ENCODE measurements at regions not wholly inside any gene's neighbourhood (a gene's known extent, or its start where the extent isn't known, plus 50 kb on each side); places are given as distances from the start of the nearest gene placed in this dataset.
"Not testable (repeated sequence)": the region's sequence is repeated elsewhere in the genome, so short reads cannot be mapped to it uniquely, and the experiment has no call there.

DNA sequence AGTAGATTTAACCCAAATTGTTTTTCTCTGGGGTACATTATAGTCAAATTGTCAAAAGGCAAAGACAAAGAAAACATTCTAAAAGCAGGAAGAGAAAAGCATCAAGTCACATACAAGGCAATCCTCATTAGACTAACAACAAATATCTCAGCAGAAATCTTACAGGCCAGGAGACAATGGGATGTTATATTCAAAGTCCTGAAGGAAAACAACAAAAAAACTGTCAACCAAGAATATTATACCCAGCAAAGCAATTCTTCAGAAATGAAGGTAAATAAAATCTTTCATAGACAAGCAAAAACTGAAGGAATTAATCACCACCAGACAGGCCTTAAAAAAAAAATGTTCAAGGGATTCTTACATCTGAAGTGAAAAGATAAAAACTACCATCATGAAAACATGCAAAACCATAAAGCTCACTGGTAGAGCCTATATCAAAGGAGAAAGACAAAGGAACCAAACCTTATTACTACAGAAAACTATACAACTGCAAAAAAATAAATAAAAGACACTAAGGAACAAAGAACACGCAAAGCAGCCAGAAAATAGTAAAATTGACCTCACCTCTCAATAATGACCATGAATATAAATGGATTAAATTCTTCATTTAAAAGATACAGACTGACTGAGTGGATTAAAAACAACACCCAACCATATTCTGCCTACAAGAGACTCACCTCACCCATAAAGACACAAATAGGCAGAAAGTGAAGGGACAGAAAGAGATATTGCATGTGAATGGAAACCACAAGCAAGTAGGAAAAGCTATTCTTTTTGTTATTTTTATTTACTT is 113.8 kb upstream of the ZC3H11B start:
- DNase-seq: no peak

DNA sequence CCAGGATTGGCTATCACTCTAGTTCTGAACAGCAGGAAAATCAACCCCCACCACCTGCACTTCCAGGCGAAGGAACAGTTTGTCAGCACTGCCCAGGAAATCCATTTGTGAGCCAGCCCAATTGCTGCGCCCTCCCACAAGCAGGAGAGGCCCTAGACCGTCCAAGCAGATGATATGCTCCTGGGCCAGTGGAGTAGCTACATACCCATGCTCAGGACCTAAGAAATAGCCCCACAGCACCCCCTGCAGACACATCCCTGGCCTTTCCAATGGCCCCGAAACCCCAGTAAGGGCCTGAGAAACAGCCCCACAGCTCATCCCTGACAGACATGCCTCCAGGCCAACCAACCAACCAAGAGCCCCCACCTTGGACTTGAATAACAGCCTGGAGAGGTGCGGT is 111.5 kb upstream of the ZC3H11B start:
- DNase-seq: no peak

GRCh38 chr1:219717536-219717935 is 104.6 kb upstream of the ZC3H11B start:
- no peak for DNase-seq

- DNase-seq: no peak
These were observed 103.8 kb upstream of the ZC3H11B start for GRCh38 chr1:219716611-219717114.

DNA sequence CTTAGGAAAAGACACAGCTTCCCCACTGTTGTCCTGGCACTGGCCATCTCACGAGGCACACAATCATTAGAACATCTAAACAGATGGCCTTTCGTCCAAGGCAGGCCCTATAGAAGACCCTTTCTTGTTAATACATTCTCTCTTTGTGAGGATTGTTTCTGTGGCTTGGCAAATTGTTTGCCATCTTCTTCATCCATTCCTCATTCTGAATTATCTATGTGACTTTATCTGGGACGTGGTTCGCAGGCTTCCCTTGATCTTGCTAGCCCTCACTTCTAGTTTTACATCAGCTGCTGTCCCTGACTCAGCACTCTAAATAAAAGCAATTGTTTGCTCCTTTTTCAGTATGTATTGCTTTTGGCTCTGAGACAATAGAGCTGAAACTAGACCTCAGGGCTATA is 101.1 kb upstream of the ZC3H11B start:
- DNase-seq: no peak

DNA sequence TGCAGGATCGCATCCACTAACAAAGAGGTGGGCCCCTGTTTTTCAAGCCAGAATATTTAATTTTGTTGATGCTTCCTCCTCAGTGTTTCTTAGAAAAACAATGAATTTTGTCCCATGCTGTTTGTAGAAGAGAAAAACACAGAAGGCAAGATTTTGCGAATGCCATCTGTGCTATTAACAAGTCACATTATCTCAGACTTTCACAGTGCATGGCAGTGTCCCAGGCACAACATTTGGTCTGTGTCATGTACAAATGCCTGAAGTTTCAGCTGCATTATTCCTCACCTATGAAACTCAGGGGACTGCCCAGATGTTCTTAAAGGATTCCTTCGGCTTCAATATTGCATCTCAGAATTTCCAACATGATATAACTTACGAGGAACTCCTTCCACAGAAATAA is 99.6 kb upstream of the ZC3H11B start:
- DNase-seq: no peak

- no peak for DNase-seq
These were observed 97.8 kb upstream of the ZC3H11B start for GRCh38 chr1:219710529-219711194.

DNA sequence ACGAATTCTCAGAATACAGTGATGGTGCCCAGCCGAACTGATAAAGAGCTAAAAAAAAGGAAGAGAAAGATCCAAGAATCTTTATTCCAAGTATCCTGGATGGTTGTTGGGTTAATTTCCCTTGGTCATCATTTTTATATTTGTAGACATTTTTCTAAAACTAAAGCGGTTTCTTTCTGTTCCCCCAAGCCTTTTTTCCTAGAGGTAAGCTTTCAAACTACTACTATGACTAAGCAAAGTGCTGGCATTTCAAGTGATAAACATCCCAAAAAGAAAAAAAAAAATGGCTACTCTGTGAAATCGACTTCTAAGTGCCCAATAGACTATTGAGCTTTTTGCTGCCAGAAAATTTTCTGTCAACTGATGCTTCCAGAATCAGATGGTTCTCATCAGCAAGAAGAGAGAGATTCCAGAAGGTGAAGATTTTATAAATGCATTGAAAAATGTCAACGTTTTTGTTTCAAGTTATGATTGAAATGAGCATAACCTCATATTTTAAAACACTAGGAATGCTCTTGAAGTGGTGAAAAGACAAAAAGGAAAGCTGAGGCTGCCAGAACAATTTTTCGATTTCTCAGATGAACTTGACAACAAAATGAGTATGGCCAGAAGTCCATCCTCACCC is 96.1 kb upstream of the ZC3H11B start:
- DNase-seq: no peak

DNA sequence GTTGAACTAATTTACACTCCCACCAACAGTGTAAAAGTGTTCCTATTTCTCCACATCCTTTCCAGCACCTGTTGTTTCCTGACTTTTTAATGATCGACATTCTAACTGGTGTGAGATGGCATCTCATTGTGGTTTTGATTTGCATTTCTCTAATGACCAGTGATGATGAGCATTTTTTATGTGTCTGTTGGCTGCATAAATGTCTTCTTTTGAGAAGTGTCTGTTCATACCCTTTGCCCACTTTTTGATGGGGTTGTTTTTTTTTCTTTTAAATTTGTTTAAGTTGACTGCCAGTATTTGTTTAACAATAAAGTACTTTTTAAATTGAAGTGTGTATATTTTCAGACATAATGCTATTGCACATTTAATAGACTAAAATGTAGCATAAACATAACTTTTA is 95.0 kb upstream of the ZC3H11B start:
- not testable (repeated sequence) for DNase-seq

DNA sequence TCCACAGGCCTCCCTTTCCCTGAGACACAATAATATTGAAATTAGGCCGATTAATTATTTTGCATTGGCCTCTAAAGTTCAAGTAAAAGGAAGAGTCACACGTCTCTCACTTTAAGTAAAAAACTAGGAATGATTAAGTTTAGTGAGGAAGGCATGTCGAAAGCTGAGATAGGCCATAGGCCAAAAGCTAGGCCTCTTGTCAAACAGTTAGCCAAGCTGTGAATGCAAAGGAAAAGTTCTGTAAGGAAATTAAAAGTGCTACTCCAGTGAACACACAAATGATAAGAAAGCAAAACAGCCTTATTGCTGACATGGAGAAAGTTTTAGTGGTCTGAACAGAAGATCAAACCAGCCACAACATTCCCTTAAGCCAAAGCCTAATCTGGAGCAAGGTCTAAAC is 91.4 kb upstream of the ZC3H11B start:
- DNase-seq: not testable (repeated sequence)

GRCh38 chr1:219703368-219703639 is 90.4 kb upstream of the ZC3H11B start:
- DNase-seq: no peak

- no peak for DNase-seq
These were observed 88.6 kb upstream of the ZC3H11B start for GRCh38 chr1:219701476-219701875.

- DNase-seq: no peak
These were observed 87.0 kb upstream of the ZC3H11B start for GRCh38 chr1:219699870-219700269.

- DNase-seq: no peak
These were observed 84.8 kb upstream of the ZC3H11B start for GRCh38 chr1:219697682-219698081.

GRCh38 chr1:219692981-219693380 is 80.1 kb upstream of the ZC3H11B start:
- no peak for DNase-seq

GRCh38 chr1:219689774-219690173 is 76.9 kb upstream of the ZC3H11B start:
- no peak for DNase-seq

DNA sequence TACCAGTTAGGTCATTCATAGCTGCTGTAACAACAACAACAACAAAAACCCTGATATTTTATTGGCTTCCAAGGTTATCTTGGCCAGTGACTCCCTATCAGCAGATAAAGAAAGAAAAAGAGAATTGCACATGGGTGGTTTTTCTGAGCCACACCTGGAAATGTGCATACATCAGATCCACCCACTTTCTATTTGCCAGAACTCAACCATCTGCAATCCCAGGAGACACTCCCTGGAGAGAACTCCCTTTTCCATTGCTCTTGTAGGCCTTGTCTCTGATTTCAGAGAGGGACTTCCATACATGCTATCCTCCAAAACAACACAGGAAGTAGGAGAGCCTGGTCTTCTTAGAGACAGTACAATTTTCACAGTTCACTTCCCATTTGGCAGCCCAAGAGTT is 74.9 kb upstream of the ZC3H11B start:
- DNase-seq: no peak

DNA sequence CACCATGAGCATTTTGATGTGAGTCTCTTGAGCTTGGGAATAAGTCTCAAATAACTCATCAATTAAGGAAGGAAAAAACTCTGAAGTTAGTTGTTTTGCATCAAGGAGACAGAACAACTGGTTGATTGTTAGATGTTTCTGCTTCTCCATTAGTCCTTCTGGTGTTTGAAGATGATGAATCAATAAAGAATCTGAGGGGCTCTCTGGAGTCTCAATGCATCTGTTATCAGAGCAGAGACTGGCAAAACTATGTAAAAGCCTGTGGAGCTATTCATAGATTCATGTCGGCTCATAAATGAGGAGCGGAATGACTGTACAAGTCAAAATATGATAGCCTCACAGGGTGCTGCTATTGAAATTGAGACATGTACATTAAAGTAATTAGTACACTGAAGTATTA is 73.3 kb upstream of the ZC3H11B start:
- DNase-seq: no peak

GRCh38 chr1:219682788-219683187 is 69.9 kb upstream of the ZC3H11B start:
- DNase-seq: no peak

DNA sequence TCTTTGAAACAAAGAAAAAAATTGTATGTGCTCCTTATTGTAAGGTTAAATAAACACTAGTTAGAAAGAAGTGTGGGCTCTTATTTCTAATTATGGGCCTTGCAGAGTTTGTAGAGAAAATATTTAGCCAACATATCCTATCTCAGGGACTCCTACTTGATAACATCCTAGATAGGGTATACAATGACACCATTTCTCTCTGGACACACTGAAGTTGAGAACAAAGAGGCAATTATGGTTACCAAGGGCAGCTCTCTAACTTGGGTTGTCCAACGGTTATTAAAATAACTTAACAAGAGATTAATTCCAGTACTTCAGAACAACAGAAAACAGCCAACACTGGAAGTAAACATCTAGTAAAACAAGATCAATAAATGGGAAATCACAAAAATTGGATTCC is 69.0 kb upstream of the ZC3H11B start:
- DNase-seq: no peak

GRCh38 chr1:219676012-219676765 is 63.3 kb upstream of the ZC3H11B start:
- no peak for DNase-seq

GRCh38 chr1:219670426-219671149 is 57.7 kb upstream of the ZC3H11B start:
- no peak for DNase-seq

Measured in right lung (tissue), 2 donors.